DOHH2 (cell line): ENCODE measurements at regions not wholly inside any gene's neighbourhood (a gene's known extent, or its start where the extent isn't known, plus 50 kb on each side); places are given as distances from the start of the nearest gene placed in this dataset.

Experiments used
- CTCF ChIP-seq: fragments of 200-600 bp; sonication (generic); IDR thresholded peaks from one replicate; pipeline ENCODE4 v1.5.1; 2014; ENCODE audit warnings: antibody characterized with exemption, mild to moderate bottlenecking, low read depth, low read length; ENCODE audit not compliant: poor library complexity, severe bottlenecking
- EZH2phosphoT487 ChIP-seq: fragments of 200-600 bp; sonication (generic); IDR thresholded peaks from 2 replicates; pipeline ENCODE4 v1.6.1; 2017; ENCODE audit warnings: borderline replicate concordance, mild to moderate bottlenecking, antibody characterized with exemption, low read length, moderate library complexity, mixed read lengths

- TF ChIP-seq CTCF (no peak), EZH2phosphoT487 (no peak)
Observed at GRCh38 chr13:73403355-73404120, 344.7 kb downstream of the KLF5 start.
